ENCODE measurements at regions not wholly inside any gene's neighbourhood (a gene's known extent, or its start where the extent isn't known, plus 50 kb on each side); places are given as distances from the start of the nearest gene placed in this dataset.

DNA sequence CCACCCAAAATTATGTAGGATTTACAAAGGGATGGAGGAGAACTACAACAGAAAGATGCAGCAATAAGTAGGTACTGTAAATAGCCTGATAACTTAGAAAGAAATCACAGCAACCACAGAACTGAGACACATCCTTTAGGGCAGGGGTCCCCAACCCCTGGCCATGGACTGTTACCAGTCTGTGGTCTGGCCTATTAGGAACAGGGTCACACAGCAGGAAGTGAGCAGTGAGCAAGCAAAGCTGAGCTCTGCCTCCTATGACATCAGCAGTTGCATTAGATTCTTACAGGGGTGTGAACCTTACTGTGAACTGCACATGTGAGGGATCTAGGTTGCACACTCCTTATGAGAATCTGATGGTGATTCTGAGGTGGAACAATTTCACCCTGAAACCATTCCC is 997.6 kb downstream of the DIAPH3 start:
- no peaks in the 10 kb centered on the region for H3K4me1 ChIP-seq
- H3K36me3 ChIP-seq: no peaks in the 10 kb centered on the region
- TF ChIP-seq Cebpa-rat (IDR thresholded peaks at IDR 0.05): no peak
- H4K20me1 ChIP-seq: no peaks in the 10 kb centered on the region
- H3K27ac ChIP-seq: no peak overlapping the region
- H3K4me2 ChIP-seq: no peak overlapping the region
- no peaks in the 10 kb centered on the region for H3K27me3 ChIP-seq
- no peak overlapping the region for H3K9ac ChIP-seq
- no peaks in the 10 kb centered on the region for H3K9me3 ChIP-seq (replicated peaks in 1 of 11)
- no peak overlapping the region for H3K4me3 ChIP-seq

GRCh38 chr13:59172076-59172475 is 991.7 kb downstream of the DIAPH3 start:
- H4K20me1 ChIP-seq: no peaks in the 10 kb centered on the region
- H3K4me2 ChIP-seq: no peak overlapping the region
- H3K36me3 ChIP-seq: no peaks in the 10 kb centered on the region
- no peak for TF ChIP-seq Cebpa-rat (IDR thresholded peaks at IDR 0.05)
- no peaks in the 10 kb centered on the region for H3K9me3 ChIP-seq (replicated peaks in 1 of 11)
- H3K4me1 ChIP-seq: no peaks in the 10 kb centered on the region
- H3K27ac ChIP-seq: no peak overlapping the region
- H3K9ac ChIP-seq: no peak overlapping the region
- no peak overlapping the region for H3K4me3 ChIP-seq
- H3K27me3 ChIP-seq: no peaks in the 10 kb centered on the region

GRCh38 chr13:59176775-59177174 is 987.0 kb downstream of the DIAPH3 start:
- no peaks in the 10 kb centered on the region for H3K4me1 ChIP-seq
- H3K27me3 ChIP-seq: no peaks in the 10 kb centered on the region
- H4K20me1 ChIP-seq: no peaks in the 10 kb centered on the region
- H3K36me3 ChIP-seq: no peaks in the 10 kb centered on the region
- no peak overlapping the region for H3K4me2 ChIP-seq
- no peak overlapping the region for H3K27ac ChIP-seq
- H3K9ac ChIP-seq: no peak overlapping the region
- H3K9me3 ChIP-seq (replicated peaks in 1 of 11): no peaks in the 10 kb centered on the region
- TF ChIP-seq Cebpa-rat (IDR thresholded peaks at IDR 0.05): no peak
- H3K4me3 ChIP-seq: no peak overlapping the region

DNA sequence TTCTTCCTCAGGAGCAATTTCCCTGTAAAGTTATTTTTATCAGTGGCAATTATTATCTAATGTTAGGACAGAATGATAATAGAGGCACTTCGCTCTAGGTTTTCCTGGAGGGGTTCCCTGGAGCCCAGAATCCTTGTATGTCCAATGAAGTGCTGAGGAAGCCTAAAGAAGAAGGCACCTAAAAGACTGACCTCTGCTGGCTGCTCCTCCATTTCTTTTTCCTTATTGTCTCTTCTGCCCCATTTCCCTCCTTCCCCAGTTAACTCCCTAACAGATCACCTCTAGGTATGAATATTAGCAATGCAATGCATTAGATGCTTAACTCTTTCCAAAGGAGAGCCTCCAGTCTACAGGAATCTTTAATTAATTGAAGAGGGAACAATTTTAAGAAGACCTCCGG is 985.4 kb downstream of the DIAPH3 start:
- no peaks in the 10 kb centered on the region for H4K20me1 ChIP-seq
- no peak overlapping the region for H3K4me3 ChIP-seq
- H3K27me3 ChIP-seq: no peaks in the 10 kb centered on the region
- no peaks in the 10 kb centered on the region for H3K9me3 ChIP-seq (replicated peaks in 1 of 11)
- no peak for TF ChIP-seq Cebpa-rat (IDR thresholded peaks at IDR 0.05)
- H3K36me3 ChIP-seq: no peaks in the 10 kb centered on the region
- no peak overlapping the region for H3K27ac ChIP-seq
- H3K4me1 ChIP-seq: no peaks in the 10 kb centered on the region
- no peak overlapping the region for H3K4me2 ChIP-seq
- H3K9ac ChIP-seq: no peak overlapping the region

DNA sequence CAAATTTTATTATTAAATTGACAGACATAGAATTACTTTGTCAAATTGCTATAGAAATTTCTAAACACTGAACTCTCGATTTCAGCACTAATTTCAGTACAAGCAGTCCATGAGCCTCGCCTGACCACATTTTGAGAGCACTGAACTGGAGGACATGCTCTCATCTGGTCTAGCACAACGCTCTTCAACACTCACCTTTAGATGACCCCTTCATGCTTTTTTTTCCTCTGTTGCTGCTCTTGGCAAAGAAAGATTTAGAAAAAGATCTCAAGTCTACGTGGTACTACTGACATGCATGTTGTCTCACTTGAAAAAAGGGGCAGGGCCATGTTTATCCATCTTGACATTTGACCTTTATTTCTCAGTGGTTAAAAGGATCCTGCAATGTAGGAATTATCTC is 981.5 kb downstream of the DIAPH3 start:
- no peaks in the 10 kb centered on the region for H3K36me3 ChIP-seq
- no peak overlapping the region for H3K4me3 ChIP-seq
- no peaks in the 10 kb centered on the region for H3K4me1 ChIP-seq
- no peak for TF ChIP-seq Cebpa-rat (IDR thresholded peaks at IDR 0.05)
- H3K4me2 ChIP-seq: no peak overlapping the region
- H4K20me1 ChIP-seq: no peaks in the 10 kb centered on the region
- no peaks in the 10 kb centered on the region for H3K27me3 ChIP-seq
- H3K27ac ChIP-seq: no peak overlapping the region
- H3K9me3 ChIP-seq (replicated peaks in 1 of 11): no peaks in the 10 kb centered on the region
- no peak overlapping the region for H3K9ac ChIP-seq

DNA sequence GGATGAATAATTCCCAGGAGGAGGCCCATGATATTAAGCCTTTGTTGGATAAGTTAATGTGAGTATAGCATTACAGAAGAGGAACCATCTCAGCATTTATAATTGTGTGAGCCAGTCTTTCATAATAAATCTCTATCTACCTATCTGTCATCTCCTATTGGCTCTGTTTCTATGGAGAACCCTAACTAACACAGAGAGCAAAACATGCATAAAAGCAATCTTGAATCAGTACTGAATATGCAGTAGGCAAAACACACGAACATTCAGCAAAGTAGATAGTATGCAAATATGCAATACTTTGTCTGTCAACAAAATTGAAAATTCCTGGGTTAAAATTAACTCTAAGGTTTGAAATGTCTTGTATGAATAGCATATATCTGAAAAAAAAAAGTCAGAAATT is 966.3 kb downstream of the DIAPH3 start:
- Histone ChIP-seq H4K20me1 (no peaks in the 10 kb centered on the region), H3K4me1 (no peaks in the 10 kb centered on the region), H3K27ac (no peak overlapping the region), H3K36me3 (no peaks in the 10 kb centered on the region), H3K9ac (no peak overlapping the region), H3K9me3 (replicated peaks in 1 of 11) (no peaks in the 10 kb centered on the region), H3K4me3 (no peak overlapping the region), H3K27me3 (no peaks in the 10 kb centered on the region), H3K4me2 (no peak overlapping the region)
- TF ChIP-seq Cebpa-rat (IDR thresholded peaks at IDR 0.05): no peak

GRCh38 chr13:59201841-59202240 is 961.9 kb downstream of the DIAPH3 start:
- H3K9ac ChIP-seq: no peak overlapping the region
- no peak overlapping the region for H3K4me2 ChIP-seq
- no peak for TF ChIP-seq Cebpa-rat (IDR thresholded peaks at IDR 0.05)
- H3K27me3 ChIP-seq: no peaks in the 10 kb centered on the region
- H3K4me1 ChIP-seq: no peaks in the 10 kb centered on the region
- 0 out of 22 replicates have a peak, but pooled peaks cover 0 to 4% (median 0%) of the 10 kb centered on the region in 11 experiments for H3K9me3 ChIP-seq (replicated peaks in 1 of 11)
- H4K20me1 ChIP-seq: no peaks in the 10 kb centered on the region
- no peak overlapping the region for H3K4me3 ChIP-seq
- H3K36me3 ChIP-seq: no peaks in the 10 kb centered on the region
- no peak overlapping the region for H3K27ac ChIP-seq

DNA sequence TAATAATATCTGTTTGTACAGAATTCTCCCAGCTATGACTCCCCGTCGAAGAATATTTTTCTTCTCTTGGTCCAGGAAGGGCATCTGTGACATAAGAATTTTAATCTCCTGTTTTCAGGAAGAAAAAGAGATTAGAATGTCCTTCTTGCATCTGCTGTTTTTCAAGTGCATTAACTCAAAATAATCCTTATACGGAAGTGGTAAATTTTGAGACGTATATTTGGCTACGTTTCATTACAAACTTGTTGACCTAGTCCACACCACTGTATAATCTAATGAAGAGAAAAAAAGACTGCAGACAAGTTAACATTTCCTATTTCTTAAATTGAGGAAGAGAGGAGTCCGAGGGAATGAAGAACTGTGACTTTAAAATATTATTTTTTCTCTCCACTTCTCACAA is 959.9 kb downstream of the DIAPH3 start:
- H3K4me1 ChIP-seq: no peaks in the 10 kb centered on the region
- no peak overlapping the region for H3K4me2 ChIP-seq
- no peaks in the 10 kb centered on the region for H3K36me3 ChIP-seq
- H3K4me3 ChIP-seq: no peak overlapping the region
- H4K20me1 ChIP-seq: no peaks in the 10 kb centered on the region
- H3K27me3 ChIP-seq: no peaks in the 10 kb centered on the region
- H3K27ac ChIP-seq: no peak overlapping the region
- no peak for TF ChIP-seq Cebpa-rat (IDR thresholded peaks at IDR 0.05)
- 0 out of 22 replicates have a peak, but pooled peaks cover 0 to 4% (median 0%) of the 10 kb centered on the region in 11 experiments for H3K9me3 ChIP-seq (replicated peaks in 1 of 11)
- H3K9ac ChIP-seq: no peak overlapping the region

GRCh38 chr13:59205501-59205900 is 958.2 kb downstream of the DIAPH3 start:
- H3K36me3 ChIP-seq: no peaks in the 10 kb centered on the region
- H4K20me1 ChIP-seq: no peaks in the 10 kb centered on the region
- no peaks in the 10 kb centered on the region for H3K4me1 ChIP-seq
- 0 out of 22 replicates have a peak, but pooled peaks cover 0 to 4% (median 0%) of the 10 kb centered on the region in 11 experiments for H3K9me3 ChIP-seq (replicated peaks in 1 of 11)
- no peak overlapping the region for H3K27ac ChIP-seq
- no peak for TF ChIP-seq Cebpa-rat (IDR thresholded peaks at IDR 0.05)
- H3K27me3 ChIP-seq: no peaks in the 10 kb centered on the region
- H3K9ac ChIP-seq: no peak overlapping the region
- H3K4me3 ChIP-seq: no peak overlapping the region
- H3K4me2 ChIP-seq: no peak overlapping the region

GRCh38 chr13:59208405-59209195 is 955.1 kb downstream of the DIAPH3 start:
- no peak overlapping the region for H3K9ac ChIP-seq
- H3K4me2 ChIP-seq: no peak overlapping the region
- H4K20me1 ChIP-seq: no peaks in the 10 kb centered on the region
- no peaks in the 10 kb centered on the region for H3K4me1 ChIP-seq
- no peak for TF ChIP-seq Cebpa-rat (IDR thresholded peaks at IDR 0.05)
- no peaks in the 10 kb centered on the region for H3K9me3 ChIP-seq (replicated peaks in 1 of 11)
- H3K27me3 ChIP-seq: no peaks in the 10 kb centered on the region
- no peak overlapping the region for H3K27ac ChIP-seq
- H3K36me3 ChIP-seq: no peaks in the 10 kb centered on the region
- H3K4me3 ChIP-seq: no peak overlapping the region

Data from BLaER1 treated with 17β-estradiol and CSF1 and Interleukin-3, amounts not matched to agents 10 nM and 100 nM (cell line).